ENCODE measurements at regions not wholly inside any gene's neighbourhood (a gene's known extent, or its start where the extent isn't known, plus 50 kb on each side); places are given as distances from the start of the nearest gene placed in this dataset.

DNA sequence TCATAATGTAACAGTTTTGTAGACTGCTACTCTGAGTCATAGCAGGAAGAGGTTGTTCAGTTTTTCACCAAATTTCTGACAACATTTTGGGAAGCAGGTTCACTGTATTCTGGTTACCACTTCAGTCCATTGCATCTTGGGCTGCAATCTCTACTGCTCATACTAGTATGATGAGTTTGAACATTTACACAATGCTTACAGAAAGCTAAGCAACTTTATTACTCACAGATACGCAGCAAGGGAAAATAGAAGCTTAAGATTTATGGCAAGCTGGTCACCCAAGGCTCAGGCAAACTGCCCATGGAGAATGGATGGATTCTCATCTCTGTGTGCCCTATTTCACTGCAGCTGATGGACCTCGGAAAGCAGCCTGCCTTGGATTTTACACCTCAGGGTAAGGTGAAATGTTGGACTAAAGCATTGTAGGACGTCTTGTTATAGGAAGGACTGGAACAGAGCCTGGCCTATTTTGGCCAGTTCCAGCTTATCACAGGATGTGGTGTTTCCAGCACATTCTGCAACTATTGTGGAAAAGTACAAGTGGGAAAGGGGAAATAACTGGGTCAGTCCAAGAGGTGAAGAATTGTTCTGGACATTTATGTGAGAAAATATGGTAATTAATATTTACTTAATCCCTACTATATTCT is 887.1 kb upstream of the AGA start:
- H3K9me2 ChIP-seq (ENCODE audit: insufficient read depth): no peaks in the 10 kb centered on the region
- no peak overlapping the region for H3K4me2 ChIP-seq (ENCODE audit: low read length)
- H4K20me1 ChIP-seq (ENCODE audit: insufficient read depth): no peaks in the 10 kb centered on the region
- no peaks in the 10 kb centered on the region for H3K9me3 ChIP-seq (ENCODE audit: control insufficient read depth in 1 of 2, insufficient read depth in 1 of 2, low read depth in 1 of 2, low read length in 2 of 2)
- BruUV-seq (replicated peaks): no TSS peak
- H3K27ac ChIP-seq (ENCODE audit: low read depth, low read length): no peak overlapping the region
- H3K4me3 ChIP-seq (replicated peaks in 1 of 2; ENCODE audit: low read depth in 1 of 2, low read length in 2 of 2): no peak overlapping the region
- H2AFZ ChIP-seq (ENCODE audit: low read depth, low read length, poor library complexity, severe bottlenecking): no peak overlapping the region
- CTCF ChIA-PET: no interaction called here
- ATAC-seq: no peak
- no peak overlapping the region for H3K9ac ChIP-seq (ENCODE audit: low read length)
- intact Hi-C loops (cut with micrococcal nuclease): no loop called here
- RAD21 ChIA-PET (ENCODE audit: low non-redundant PET in 1 of 2, low total read pairs in 2 of 2, uncharacterized antibody in 2 of 2, unreplicated experiment in 2 of 2): no interaction called here
- no peak for TF ChIP-seq SIN3A (IDR thresholded peaks at IDR 0.05; ENCODE audit: low read depth)
- TF ChIP-seq EZH2 (IDR thresholded peaks at IDR 0.05): no peak
- no peak for TF ChIP-seq EGR1 (IDR thresholded peaks at IDR 0.05; ENCODE audit: low read depth)
- TF ChIP-seq ELF1 (IDR thresholded peaks at IDR 0.05; ENCODE audit: borderline replicate concordance, low read depth): no peak
- TF ChIP-seq SRF (IDR thresholded peaks at IDR 0.05; ENCODE audit: low read depth): no peak
- TF ChIP-seq ZNF274 (IDR thresholded peaks at IDR 0.05; ENCODE audit: low read depth, low read length): no peak
- no peak for TF ChIP-seq CBX3 (IDR thresholded peaks at IDR 0.05; ENCODE audit: low read depth)
- H3K36me3 ChIP-seq (ENCODE audit: control insufficient read depth in 1 of 2, insufficient read depth in 2 of 2, low read length in 2 of 2): no peaks in the 10 kb centered on the region
- POLR2A ChIA-PET: no interaction called here
- H3K79me2 ChIP-seq (ENCODE audit: insufficient read depth, low read length): no peaks in the 10 kb centered on the region
- no peak for DNase-seq (ENCODE audit: low read depth, low spot score)
- H3K4me1 ChIP-seq (ENCODE audit: control insufficient read depth in 1 of 2, insufficient read depth in 2 of 2, low read length in 2 of 2): no peaks in the 10 kb centered on the region
- H3K27me3 ChIP-seq (ENCODE audit: insufficient read depth, low read length): no peaks in the 10 kb centered on the region

DNA sequence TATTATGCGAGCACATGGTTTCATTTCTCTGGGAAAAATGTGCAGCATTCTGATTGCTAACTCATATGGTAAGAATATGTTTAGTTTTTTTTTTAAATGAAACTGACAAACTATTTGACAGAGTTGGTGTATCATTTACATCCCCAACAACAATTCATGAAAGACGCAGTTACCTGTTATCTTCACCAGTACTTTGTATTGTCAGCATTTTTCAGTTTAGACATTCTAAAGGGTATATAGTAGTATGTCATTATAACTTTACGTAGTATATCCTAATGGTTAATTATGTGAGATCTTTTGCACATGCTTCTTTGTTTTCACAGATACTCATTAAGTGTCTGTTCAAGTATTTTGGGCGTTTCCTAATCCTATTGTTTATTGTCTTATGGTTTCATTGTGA is 891.1 kb upstream of the AGA start:
- BruUV-seq (replicated peaks): no TSS peak
- no peak overlapping the region for H3K4me3 ChIP-seq (replicated peaks in 1 of 2; ENCODE audit: low read depth in 1 of 2, low read length in 2 of 2)
- no peaks in the 10 kb centered on the region for H3K9me2 ChIP-seq (ENCODE audit: insufficient read depth)
- RAD21 ChIA-PET (ENCODE audit: low non-redundant PET in 1 of 2, low total read pairs in 2 of 2, uncharacterized antibody in 2 of 2, unreplicated experiment in 2 of 2): no interaction called here
- no peaks in the 10 kb centered on the region for H3K36me3 ChIP-seq (ENCODE audit: control insufficient read depth in 1 of 2, insufficient read depth in 2 of 2, low read length in 2 of 2)
- H2AFZ ChIP-seq (ENCODE audit: low read depth, low read length, poor library complexity, severe bottlenecking): no peak overlapping the region
- DNase-seq (ENCODE audit: low read depth, low spot score): no peak
- TF ChIP-seq YY1 (IDR thresholded peaks at IDR 0.05; ENCODE audit: extremely low read depth, insufficient replicate concordance, low read depth, low read length): no peak
- no peak for TF ChIP-seq TCF7L2 (IDR thresholded peaks at IDR 0.05; ENCODE audit: borderline replicate concordance, extremely low read depth, insufficient read depth, insufficient read length)
- TF ChIP-seq POLR2A (IDR thresholded peaks at IDR 0.05; ENCODE audit: borderline replicate concordance, extremely low read depth, insufficient read depth, insufficient read length): no peak
- no peak for TF ChIP-seq CEBPB (IDR thresholded peaks at IDR 0.05; ENCODE audit: low read depth)
- TF ChIP-seq, protein P1, sequence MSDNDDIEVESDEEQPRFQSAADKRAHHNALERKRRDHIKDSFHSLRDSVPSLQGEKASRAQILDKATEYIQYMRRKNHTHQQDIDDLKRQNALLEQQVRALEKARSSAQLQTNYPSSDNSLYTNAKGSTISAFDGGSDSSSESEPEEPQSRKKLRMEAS (IDR thresholded peaks at IDR 0.05): no peak
- no peak for TF ChIP-seq ELF1 (IDR thresholded peaks at IDR 0.05; ENCODE audit: borderline replicate concordance, low read depth)
- TF ChIP-seq RAD21 (IDR thresholded peaks at IDR 0.05; ENCODE audit: low read depth): no peak
- POLR2A ChIA-PET: no interaction called here
- H3K4me2 ChIP-seq (ENCODE audit: low read length): no peak overlapping the region
- H3K4me1 ChIP-seq (ENCODE audit: control insufficient read depth in 1 of 2, insufficient read depth in 2 of 2, low read length in 2 of 2): no peaks in the 10 kb centered on the region
- H3K9me3 ChIP-seq (ENCODE audit: control insufficient read depth in 1 of 2, insufficient read depth in 1 of 2, low read depth in 1 of 2, low read length in 2 of 2): no peaks in the 10 kb centered on the region
- no peaks in the 10 kb centered on the region for H4K20me1 ChIP-seq (ENCODE audit: insufficient read depth)
- ATAC-seq: no peak
- H3K27me3 ChIP-seq (ENCODE audit: insufficient read depth, low read length): no peaks in the 10 kb centered on the region
- no peaks in the 10 kb centered on the region for H3K79me2 ChIP-seq (ENCODE audit: insufficient read depth, low read length)
- CTCF ChIA-PET: no interaction called here
- no peak overlapping the region for H3K9ac ChIP-seq (ENCODE audit: low read length)
- H3K27ac ChIP-seq (ENCODE audit: low read depth, low read length): no peak overlapping the region
- intact Hi-C loops (cut with micrococcal nuclease): no loop called here

Data from HCT116 (cell line).